MCF 10A (cell line): ENCODE measurements at regions not wholly inside any gene's neighbourhood (a gene's known extent, or its start where the extent isn't known, plus 50 kb on each side); places are given as distances from the start of the nearest gene placed in this dataset.

Source experiments
- BruUV-seq: library from RNA; stranded (reverse); fragments of 400-500 nt; replicated peaks from 2 replicates; lab custom pipeline; 2021; lab: Mats Ljungman, UMichigan
- CTCF ChIA-PET: fragments of 300-600 bp; sonication (Branson Sonifier 250); formaldehyde crosslinking; extraction: SDS; loops from one replicate; lab custom pipeline; 2021; ENCODE audit warnings: antibody characterized with exemption, inconsistent platforms; lab: Yijun Ruan, JAX
- POLR2A ChIA-PET: fragments of 300-600, 350-650 bp; sonication (Branson Sonifier 250); formaldehyde crosslinking; extraction: SDS; loops from one replicate; lab custom pipeline; 2020; ENCODE audit warnings: antibody characterized with exemption, inconsistent platforms; lab: Yijun Ruan, JAX
- DNase-seq: peaks from one replicate; pipeline ENCODE4 v3.0.0-alpha.2; 2018; ENCODE audit not compliant: unreplicated experiment
- H3K27ac Mint-ChIP-seq: one replicate; pipeline ENCODE4 v1.8.0; 2022; ENCODE audit warnings: mild to moderate bottlenecking, low read depth, mixed read lengths; ENCODE audit not compliant: unreplicated experiment
- H3K27me3 Mint-ChIP-seq: one replicate; pipeline ENCODE4 v1.8.0; 2022; ENCODE audit warnings: mixed read lengths; ENCODE audit not compliant: insufficient read depth, unreplicated experiment
- H3K36me3 Mint-ChIP-seq: one replicate; pipeline ENCODE4 v1.8.0; 2022; ENCODE audit warnings: mild to moderate bottlenecking, moderate library complexity, mixed read lengths; ENCODE audit not compliant: insufficient read depth, unreplicated experiment
- H3K4me1 Mint-ChIP-seq: one replicate; pipeline ENCODE4 v1.8.0; 2022; ENCODE audit warnings: mixed read lengths; ENCODE audit not compliant: insufficient read depth, unreplicated experiment
- H3K4me3 Mint-ChIP-seq: one replicate; pipeline ENCODE4 v1.8.0; 2022; ENCODE audit warnings: mild to moderate bottlenecking, moderate library complexity, mixed read lengths; ENCODE audit not compliant: unreplicated experiment
- H3K9me3 Mint-ChIP-seq: one replicate; pipeline ENCODE4 v1.8.0; 2022; ENCODE audit warnings: mixed read lengths; ENCODE audit not compliant: unreplicated experiment
- intact Hi-C: fragments of 100-400 bp; cut with micrococcal nuclease; formaldehyde crosslinking; loops from 2 replicates; pipeline ENCODE4 v1.14.1; 2022
- TF ChIP-seq, protein P1 (sequence below): fragments of 200-600 bp; IDR thresholded peaks from one replicate; pipeline ENCODE4 v1.8.0; 2022; ENCODE audit warnings: antibody characterized with exemption, mild to moderate bottlenecking; ENCODE audit not compliant: unreplicated experiment

DNA sequence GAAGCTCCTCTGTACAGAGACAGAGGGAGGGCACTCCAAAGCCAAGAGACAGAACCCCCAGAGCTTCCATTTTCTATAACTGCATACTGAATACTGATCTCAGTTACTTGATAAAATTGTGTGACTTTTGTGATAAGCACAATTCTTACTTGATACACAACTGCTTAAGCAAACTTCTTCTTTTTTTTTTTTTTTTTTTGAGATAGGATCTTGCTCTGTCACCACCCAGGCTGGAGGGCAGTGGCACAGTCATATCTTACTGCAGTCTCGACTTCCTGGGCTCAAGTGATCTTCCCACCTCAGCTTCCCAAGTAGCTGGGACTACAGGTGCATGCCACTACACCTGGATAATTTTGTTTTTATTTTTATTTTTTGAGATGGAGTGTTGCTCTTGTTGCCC lies 252.1 kb upstream of the ZNF608 start:
- ChIA-PET POLR2A (interaction anchor here (0.6 to 0.9 kb wide), 5 partner anchors 12 to 886 kb away, joined by 3 read pairs; no protein-coding TSS in a partner anchor), CTCF (interaction anchor here (0.6 to 0.7 kb wide), 4 partner anchors 12 to 1327 kb away, joined by 3 read pairs; no protein-coding TSS in a partner anchor)
- BruUV-seq = no TSS peak
- Mint-ChIP-seq H3K27me3 (no peaks in the 10 kb centered on the region), H3K9me3 (peaks cover 3% of the 10 kb centered on the region), H3K27ac (no peak overlapping the region), H3K4me3 (no peak overlapping the region), H3K4me1 (peaks cover 13% of the 10 kb centered on the region), H3K36me3 (no peaks in the 10 kb centered on the region)
- TF ChIP-seq, protein P1, sequence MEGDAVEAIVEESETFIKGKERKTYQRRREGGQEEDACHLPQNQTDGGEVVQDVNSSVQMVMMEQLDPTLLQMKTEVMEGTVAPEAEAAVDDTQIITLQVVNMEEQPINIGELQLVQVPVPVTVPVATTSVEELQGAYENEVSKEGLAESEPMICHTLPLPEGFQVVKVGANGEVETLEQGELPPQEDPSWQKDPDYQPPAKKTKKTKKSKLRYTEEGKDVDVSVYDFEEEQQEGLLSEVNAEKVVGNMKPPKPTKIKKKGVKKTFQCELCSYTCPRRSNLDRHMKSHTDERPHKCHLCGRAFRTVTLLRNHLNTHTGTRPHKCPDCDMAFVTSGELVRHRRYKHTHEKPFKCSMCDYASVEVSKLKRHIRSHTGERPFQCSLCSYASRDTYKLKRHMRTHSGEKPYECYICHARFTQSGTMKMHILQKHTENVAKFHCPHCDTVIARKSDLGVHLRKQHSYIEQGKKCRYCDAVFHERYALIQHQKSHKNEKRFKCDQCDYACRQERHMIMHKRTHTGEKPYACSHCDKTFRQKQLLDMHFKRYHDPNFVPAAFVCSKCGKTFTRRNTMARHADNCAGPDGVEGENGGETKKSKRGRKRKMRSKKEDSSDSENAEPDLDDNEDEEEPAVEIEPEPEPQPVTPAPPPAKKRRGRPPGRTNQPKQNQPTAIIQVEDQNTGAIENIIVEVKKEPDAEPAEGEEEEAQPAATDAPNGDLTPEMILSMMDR = no peak
- no peak for DNase-seq
- intact Hi-C loops = no loop called here

DNA sequence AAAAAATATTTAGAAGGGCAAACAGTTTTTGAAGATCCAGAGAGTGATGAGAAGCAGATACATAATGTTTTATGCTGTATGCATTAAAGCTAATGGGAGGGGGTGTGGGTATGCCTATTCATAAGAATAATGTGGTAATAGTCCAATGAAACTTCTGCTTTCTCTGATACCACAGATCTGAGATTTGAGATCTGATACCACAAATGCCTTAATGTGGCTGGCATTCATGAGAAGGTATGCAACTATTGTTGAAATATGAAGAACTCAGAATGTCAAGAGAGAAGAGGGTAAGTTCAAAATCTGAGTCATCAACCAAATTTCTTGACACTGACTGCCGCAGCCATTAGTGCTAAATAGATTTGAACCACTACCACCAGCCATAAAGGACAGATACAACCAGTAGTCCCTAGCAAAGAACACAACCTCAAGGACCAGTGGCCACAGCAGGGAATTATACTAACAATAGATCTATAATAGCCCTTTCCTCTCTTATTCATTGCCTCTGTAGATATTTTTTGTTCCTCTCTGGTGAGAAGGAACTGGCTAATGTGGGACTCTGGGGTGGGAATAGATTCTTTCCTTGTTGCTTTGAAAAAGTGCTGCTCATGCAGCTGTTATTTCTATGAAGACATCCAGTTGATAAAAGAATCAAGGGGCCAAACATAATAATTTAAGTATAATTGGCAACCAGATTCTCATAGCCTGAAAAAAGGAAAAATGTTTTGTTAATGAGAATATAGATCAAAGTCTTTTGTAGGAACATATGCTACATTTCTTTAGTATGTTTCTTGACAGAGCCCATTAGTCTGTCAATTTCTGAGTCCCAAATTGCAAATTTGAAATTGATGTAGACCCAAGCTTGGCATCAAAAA lies 256.5 kb upstream of the ZNF608 start:
- H3K9me3 Mint-ChIP-seq = peaks cover 6% of the 10 kb centered on the region
- H3K36me3 Mint-ChIP-seq = no peaks in the 10 kb centered on the region
- H3K4me3 Mint-ChIP-seq = no peak overlapping the region
- CTCF ChIA-PET = interaction anchor here (0.5 kb wide), 1 partner anchor 620 kb away, joined by 3 read pairs; no protein-coding TSS in a partner anchor
- no peak overlapping the region for H3K27ac Mint-ChIP-seq
- TF ChIP-seq, protein P1 = no peak
- POLR2A ChIA-PET = no interaction called here
- H3K4me1 Mint-ChIP-seq = no peaks in the 10 kb centered on the region
- no peak for DNase-seq
- BruUV-seq = no TSS peak
- intact Hi-C loops = no loop called here
- H3K27me3 Mint-ChIP-seq = no peaks in the 10 kb centered on the region

DNA sequence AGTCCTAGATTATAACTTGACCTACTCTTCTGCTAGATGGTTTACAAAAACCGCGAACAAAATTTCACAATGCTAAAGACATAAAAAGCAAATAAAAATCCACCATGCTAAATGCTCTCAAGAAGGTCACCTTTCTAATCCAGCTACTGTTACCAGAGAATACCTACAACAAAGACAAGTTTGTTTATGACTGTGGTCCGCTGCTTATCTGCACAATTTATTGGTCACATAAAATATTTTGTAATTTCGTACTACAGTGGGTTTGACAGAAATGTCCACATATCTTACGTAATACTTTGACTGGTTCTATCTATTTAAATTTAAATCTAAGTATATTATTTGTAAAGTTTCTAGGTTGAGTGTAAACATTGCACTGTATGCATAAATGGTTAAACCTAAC lies 257.6 kb upstream of the ZNF608 start:
- intact Hi-C loops = no loop called here
- H3K9me3 Mint-ChIP-seq = peaks cover 6% of the 10 kb centered on the region
- no peak overlapping the region for H3K4me3 Mint-ChIP-seq
- DNase-seq = no peak
- no peaks in the 10 kb centered on the region for H3K27me3 Mint-ChIP-seq
- H3K36me3 Mint-ChIP-seq = no peaks in the 10 kb centered on the region
- TF ChIP-seq, protein P1 = no peak
- H3K4me1 Mint-ChIP-seq = no peaks in the 10 kb centered on the region
- no TSS peak for BruUV-seq
- POLR2A ChIA-PET = interaction anchor here (0.6 to 1.2 kb wide), 3 partner anchors 10 to 353 kb away, joined by 3 to 5 read pairs (median 4); no protein-coding TSS in a partner anchor
- CTCF ChIA-PET = interaction anchor here (0.7 kb wide), 1 partner anchor 774 kb away, joined by 3 read pairs; no protein-coding TSS in a partner anchor
- no peak overlapping the region for H3K27ac Mint-ChIP-seq

DNA sequence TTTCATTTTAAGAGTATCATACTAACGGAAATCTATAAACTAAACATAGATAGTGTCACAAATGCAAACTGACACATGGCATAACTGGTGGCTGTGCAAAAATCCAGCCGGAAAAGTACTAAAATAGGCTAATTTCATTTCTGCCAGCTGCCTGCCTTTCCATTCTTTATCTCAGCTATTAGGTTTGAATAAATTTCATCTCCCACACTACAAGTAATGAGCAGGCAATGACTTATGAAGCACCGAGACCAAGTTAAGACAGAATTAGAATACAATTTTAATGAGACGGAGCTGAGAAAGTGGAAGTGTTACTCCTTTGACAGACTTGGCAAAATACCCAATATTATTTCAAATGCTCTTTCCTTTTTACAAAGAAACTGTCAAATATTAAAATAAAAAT lies 258.8 kb upstream of the ZNF608 start:
- H3K4me3 Mint-ChIP-seq = no peak overlapping the region
- H3K4me1 Mint-ChIP-seq = no peaks in the 10 kb centered on the region
- H3K9me3 Mint-ChIP-seq = peaks cover 6% of the 10 kb centered on the region
- TF ChIP-seq, protein P1 = no peak
- BruUV-seq = no TSS peak
- intact Hi-C loops = no loop called here
- no peaks in the 10 kb centered on the region for H3K36me3 Mint-ChIP-seq
- H3K27me3 Mint-ChIP-seq = no peaks in the 10 kb centered on the region
- no peak overlapping the region for H3K27ac Mint-ChIP-seq
- no peak for DNase-seq
- ChIA-PET POLR2A (interaction anchor here (1.1 to 1.2 kb wide), 2 partner anchors 9 to 18 kb away, joined by 4 to 5 read pairs; no protein-coding TSS in a partner anchor), CTCF (no interaction called here)
